DND-41 (cell line): ENCODE measurements at regions not wholly inside any gene's neighbourhood (a gene's known extent, or its start where the extent isn't known, plus 50 kb on each side); places are given as distances from the start of the nearest gene placed in this dataset.

ENCODE experiments used
- ATAC-seq: fragments of 200-7000 bp; cut with Tn5 transposase; 3 replicates; pipeline ENCODE4 v1.9.1; 2021; ENCODE audit warnings: low read depth; ENCODE audit not compliant: insufficient read depth
- DNase-seq: peaks from one replicate; pipeline ENCODE4 v3.0.0-alpha.2; 2020
- H2AFZ ChIP-seq: 2 replicates; pipeline ENCODE4 v1.6.0; 2012; ENCODE audit warnings: low read depth, low read length
- H3K27ac ChIP-seq: 2 replicates; pipeline ENCODE4 v1.5.1; 2012; ENCODE audit warnings: low read length, inconsistent platforms
- H3K27me3 ChIP-seq: fragments of 200-600 bp; sonication (generic); 2 replicates; pipeline ENCODE4 v1.6.0; 2012; ENCODE audit warnings: low read length, mild to moderate bottlenecking, inconsistent platforms; ENCODE audit not compliant: insufficient read depth, poor library complexity
- H3K36me3 ChIP-seq: 2 replicates; pipeline ENCODE4 v1.5.1; 2012; ENCODE audit warnings: low read length, inconsistent platforms; ENCODE audit not compliant: insufficient read depth
- H3K4me1 ChIP-seq: 2 replicates; pipeline ENCODE4 v1.5.1; 2012; ENCODE audit warnings: mild to moderate bottlenecking, low read length; ENCODE audit not compliant: insufficient read depth
- H3K4me2 ChIP-seq: 2 replicates; pipeline ENCODE4 v1.6.0; 2012; ENCODE audit warnings: mild to moderate bottlenecking, moderate library complexity, low read length, inconsistent platforms; ENCODE audit not compliant: insufficient read depth
- H3K4me3 ChIP-seq, 2 experiments: fragments of 200-600 bp in 1 of 2; shearing (Covaris generic) in 1 of 2; 2 replicates each; pipeline ENCODE4 v1.5.1; 2012 to 2016; ENCODE audit warnings: inconsistent platforms in 2 of 2, low read length in 2 of 2, mild to moderate bottlenecking in 2 of 2, low read depth in 1 of 2, moderate library complexity in 1 of 2
- H3K79me2 ChIP-seq: 2 replicates; pipeline ENCODE4 v1.6.0; 2012; ENCODE audit warnings: low read length, inconsistent platforms; ENCODE audit not compliant: insufficient read depth
- H3K9ac ChIP-seq: 2 replicates; pipeline ENCODE4 v1.6.0; 2012; ENCODE audit warnings: low read depth, mild to moderate bottlenecking, inconsistent platforms, low read length, moderate library complexity
- H3K9me3 ChIP-seq: 2 replicates; pipeline ENCODE4 v1.5.1; 2012; ENCODE audit warnings: low read length, moderate library complexity, mild to moderate bottlenecking, inconsistent platforms; ENCODE audit not compliant: insufficient read depth, severe bottlenecking
- H4K20me1 ChIP-seq: 2 replicates; pipeline ENCODE4 v1.6.0; 2012; ENCODE audit warnings: low read length; ENCODE audit not compliant: insufficient read depth
- EZH2 ChIP-seq: IDR thresholded peaks from 3 replicates; pipeline ENCODE4 v1.6.1; 2012; ENCODE audit warnings: borderline replicate concordance, low read depth, mild to moderate bottlenecking, moderate library complexity, low read length, inconsistent platforms; ENCODE audit not compliant: severe bottlenecking
- TF ChIP-seq, protein P1 (sequence below): IDR thresholded peaks from 2 replicates; pipeline ENCODE4 v1.5.1; 2012; ENCODE audit warnings: borderline replicate concordance, low read length, moderate library complexity, mild to moderate bottlenecking; ENCODE audit not compliant: poor library complexity, severe bottlenecking; ENCODE audit errors: extremely low read depth

DNA sequence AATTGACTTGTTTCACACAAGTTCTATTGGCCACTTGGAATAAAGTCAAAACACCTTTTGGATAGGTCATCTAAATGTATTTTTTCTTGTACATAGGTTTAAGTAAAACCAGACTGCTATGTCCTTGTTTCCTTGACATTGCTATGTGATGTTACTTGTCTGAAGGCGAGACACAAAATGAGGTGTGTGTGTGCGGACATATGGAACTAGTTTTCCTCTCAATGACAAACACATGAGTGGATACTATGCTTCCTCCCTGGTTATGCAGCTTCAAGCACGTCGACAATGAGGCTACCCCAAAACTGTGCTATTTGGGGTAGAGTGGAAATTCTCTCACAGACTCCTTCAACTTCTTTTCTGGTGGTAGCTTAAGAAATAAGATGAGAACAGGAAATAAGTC is 276.8 kb downstream of the GAS1 start:
- H3K4me1 ChIP-seq = no peaks in the 10 kb centered on the region
- H3K9ac ChIP-seq = no peak overlapping the region
- H3K27me3 ChIP-seq = no peaks in the 10 kb centered on the region
- TF ChIP-seq, protein P1, sequence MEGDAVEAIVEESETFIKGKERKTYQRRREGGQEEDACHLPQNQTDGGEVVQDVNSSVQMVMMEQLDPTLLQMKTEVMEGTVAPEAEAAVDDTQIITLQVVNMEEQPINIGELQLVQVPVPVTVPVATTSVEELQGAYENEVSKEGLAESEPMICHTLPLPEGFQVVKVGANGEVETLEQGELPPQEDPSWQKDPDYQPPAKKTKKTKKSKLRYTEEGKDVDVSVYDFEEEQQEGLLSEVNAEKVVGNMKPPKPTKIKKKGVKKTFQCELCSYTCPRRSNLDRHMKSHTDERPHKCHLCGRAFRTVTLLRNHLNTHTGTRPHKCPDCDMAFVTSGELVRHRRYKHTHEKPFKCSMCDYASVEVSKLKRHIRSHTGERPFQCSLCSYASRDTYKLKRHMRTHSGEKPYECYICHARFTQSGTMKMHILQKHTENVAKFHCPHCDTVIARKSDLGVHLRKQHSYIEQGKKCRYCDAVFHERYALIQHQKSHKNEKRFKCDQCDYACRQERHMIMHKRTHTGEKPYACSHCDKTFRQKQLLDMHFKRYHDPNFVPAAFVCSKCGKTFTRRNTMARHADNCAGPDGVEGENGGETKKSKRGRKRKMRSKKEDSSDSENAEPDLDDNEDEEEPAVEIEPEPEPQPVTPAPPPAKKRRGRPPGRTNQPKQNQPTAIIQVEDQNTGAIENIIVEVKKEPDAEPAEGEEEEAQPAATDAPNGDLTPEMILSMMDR = no peak
- no peak for TF ChIP-seq EZH2
- no peak for ATAC-seq
- H2AFZ ChIP-seq = no peak overlapping the region
- no peak for DNase-seq
- no peaks in the 10 kb centered on the region for H3K36me3 ChIP-seq
- no peak overlapping the region for H3K4me2 ChIP-seq
- H4K20me1 ChIP-seq = no peaks in the 10 kb centered on the region
- H3K79me2 ChIP-seq = no peaks in the 10 kb centered on the region
- no peak overlapping the region for H3K27ac ChIP-seq
- peaks cover 5% of the 10 kb centered on the region for H3K9me3 ChIP-seq
- no peak overlapping the region for H3K4me3 ChIP-seq

DNA sequence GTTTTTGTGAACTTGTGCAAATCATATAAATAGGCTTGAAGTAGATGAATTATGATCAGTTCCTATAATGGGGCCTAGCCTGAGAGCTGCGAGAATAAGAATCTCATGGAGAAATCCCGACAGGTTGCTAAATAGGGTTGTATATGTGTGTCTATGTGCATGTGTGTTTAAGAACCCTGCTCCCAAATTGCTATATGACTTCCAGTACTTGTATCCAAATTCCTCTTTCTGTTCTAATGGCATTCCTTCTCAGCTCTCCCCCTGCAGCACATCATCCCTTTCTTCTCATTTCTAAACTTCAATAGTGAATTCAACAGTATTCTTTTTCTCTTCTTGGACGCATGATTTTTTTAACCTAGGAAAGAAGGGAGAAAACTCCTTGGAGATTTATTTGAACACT is 277.2 kb downstream of the GAS1 start:
- Histone ChIP-seq H4K20me1 (no peaks in the 10 kb centered on the region), H3K36me3 (no peaks in the 10 kb centered on the region), H3K4me3 (no peak overlapping the region), H3K4me1 (no peaks in the 10 kb centered on the region), H3K27ac (no peak overlapping the region), H3K27me3 (no peaks in the 10 kb centered on the region), H3K9me3 (peaks cover 5% of the 10 kb centered on the region), H3K79me2 (no peaks in the 10 kb centered on the region), H3K9ac (no peak overlapping the region), H2AFZ (no peak overlapping the region), H3K4me2 (no peak overlapping the region)
- ATAC-seq (no peak), DNase-seq (no peak)
- TF ChIP-seq, protein P1 = no peak
- no peak for TF ChIP-seq EZH2

DNA sequence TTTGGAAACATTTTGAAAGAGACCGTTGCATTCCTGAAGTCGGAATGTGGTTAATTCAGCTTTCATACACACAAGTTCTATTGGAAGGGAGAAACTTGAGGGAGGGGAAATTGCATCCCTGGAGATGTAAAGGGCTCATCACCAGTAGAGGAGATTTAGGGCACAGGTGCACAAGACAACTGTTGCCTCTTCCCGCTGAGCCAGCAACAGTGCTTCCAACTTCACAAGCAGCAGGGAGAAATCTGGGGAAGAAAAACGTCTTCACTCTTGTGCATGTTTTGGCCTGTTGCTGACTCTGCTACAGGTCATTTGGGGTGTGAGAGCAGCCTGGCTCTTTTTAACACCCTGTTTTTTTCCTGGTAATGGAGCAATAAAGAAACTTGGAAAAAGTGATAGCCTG is 277.9 kb downstream of the GAS1 start:
- no peaks in the 10 kb centered on the region for H3K4me1 ChIP-seq
- no peak overlapping the region for H3K27ac ChIP-seq
- peaks cover 5% of the 10 kb centered on the region for H3K9me3 ChIP-seq
- no peaks in the 10 kb centered on the region for H3K27me3 ChIP-seq
- DNase-seq (no peak), ATAC-seq (no peak)
- H3K4me2 ChIP-seq = no peak overlapping the region
- no peaks in the 10 kb centered on the region for H3K79me2 ChIP-seq
- H3K9ac ChIP-seq = no peak overlapping the region
- TF ChIP-seq, protein P1 = no peak
- no peak for TF ChIP-seq EZH2
- H3K36me3 ChIP-seq = no peaks in the 10 kb centered on the region
- H4K20me1 ChIP-seq = no peaks in the 10 kb centered on the region
- no peak overlapping the region for H3K4me3 ChIP-seq
- no peak overlapping the region for H2AFZ ChIP-seq

DNA sequence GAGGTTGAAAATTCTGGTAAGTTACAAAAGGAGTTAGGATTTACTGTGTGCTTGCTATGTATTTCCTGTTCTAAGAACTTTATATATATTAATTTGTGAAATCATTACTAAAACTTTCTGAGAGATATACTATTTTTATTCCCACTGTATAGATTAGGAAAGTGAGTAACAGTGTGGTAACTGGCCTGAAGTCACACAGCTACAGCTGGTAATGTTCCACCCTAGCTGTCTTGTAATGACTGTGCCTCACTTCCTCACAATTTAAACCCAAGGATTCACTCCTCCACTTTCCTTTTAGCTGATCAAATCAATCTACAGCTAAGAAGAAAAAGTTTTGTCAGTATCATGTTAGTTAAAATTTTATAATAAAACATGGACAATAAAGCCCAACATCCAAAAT is 278.8 kb downstream of the GAS1 start:
- Histone ChIP-seq H3K36me3 (no peaks in the 10 kb centered on the region), H3K4me1 (no peaks in the 10 kb centered on the region), H3K27me3 (no peaks in the 10 kb centered on the region), H3K4me2 (no peak overlapping the region), H3K9ac (no peak overlapping the region), H3K27ac (no peak overlapping the region), H3K9me3 (peaks cover 5% of the 10 kb centered on the region), H4K20me1 (no peaks in the 10 kb centered on the region), H3K4me3 (no peak overlapping the region), H3K79me2 (no peaks in the 10 kb centered on the region), H2AFZ (no peak overlapping the region)
- no peak for DNase-seq
- TF ChIP-seq, protein P1 = no peak
- no peak for TF ChIP-seq EZH2
- ATAC-seq = no peak
